Neural cell (in vitro differentiated cells): ENCODE measurements at regions not wholly inside any gene's neighbourhood (a gene's known extent, or its start where the extent isn't known, plus 50 kb on each side); places are given as distances from the start of the nearest gene placed in this dataset.

ENCODE experiments used
- H2AFZ ChIP-seq: fragments of 200-600, 300-800 bp; sonication (generic), shearing (Covaris generic); 2 replicates; pipeline ENCODE4 v1.6.0; 2014; ENCODE audit warnings: low read depth, mild to moderate bottlenecking, antibody characterized with exemption, low read length, moderate library complexity
- H3F3A ChIP-seq: fragments of 200-600 bp; shearing (Covaris generic); 2 replicates; pipeline ENCODE4 v1.6.1; 2016; ENCODE audit warnings: mild to moderate bottlenecking, moderate library complexity, mixed read lengths, antibody characterized with exemption, low read length; ENCODE audit not compliant: insufficient read depth, poor library complexity, severe bottlenecking
- H3K27ac ChIP-seq: fragments of 200-600, 300-800 bp; sonication (generic), shearing (Covaris generic); 2 replicates; pipeline ENCODE4 v1.5.1; 2014; ENCODE audit warnings: mild to moderate bottlenecking, low read length, moderate library complexity
- H3K27me3 ChIP-seq: fragments of 300-800, 200-600 bp; sonication (generic), shearing (Covaris generic); 2 replicates; pipeline ENCODE4 v1.6.0; 2014; ENCODE audit warnings: mild to moderate bottlenecking, low read depth, low read length, moderate library complexity; ENCODE audit not compliant: insufficient read depth
- H3K36me3 ChIP-seq: fragments of 300-800, 200-600 bp; sonication (generic), shearing (Covaris generic); 2 replicates; pipeline ENCODE4 v1.5.1; 2014; ENCODE audit warnings: mild to moderate bottlenecking, antibody characterized with exemption, low read length, moderate library complexity; ENCODE audit not compliant: insufficient read depth
- H3K4me2 ChIP-seq: fragments of 300-800, 200-600 bp; sonication (generic), shearing (Covaris generic); 2 replicates; pipeline ENCODE4 v1.6.0; 2014; ENCODE audit warnings: mild to moderate bottlenecking, low read length
- H3K4me3 ChIP-seq: fragments of 300-800, 200-600 bp; sonication (generic), shearing (Covaris generic); 2 replicates; pipeline ENCODE4 v1.5.1; 2014; ENCODE audit warnings: mild to moderate bottlenecking, low read length, moderate library complexity
- H3K79me2 ChIP-seq: fragments of 200-600 bp; shearing (Covaris generic); replicated peaks from 2 replicates; pipeline ENCODE4 v1.6.0; 2014; ENCODE audit warnings: mild to moderate bottlenecking, low read length, moderate library complexity; ENCODE audit not compliant: insufficient read depth
- H3K9ac ChIP-seq: fragments of 300-800, 200-600 bp; sonication (generic), shearing (Covaris generic); 2 replicates; pipeline ENCODE4 v1.6.1; 2016; ENCODE audit warnings: mild to moderate bottlenecking, low read length, mixed read lengths
- H3K9me2 ChIP-seq: fragments of 200-600 bp; shearing (Covaris generic); 2 replicates; pipeline ENCODE4 v1.6.1; 2016; ENCODE audit warnings: mild to moderate bottlenecking, low read length, mixed read lengths; ENCODE audit not compliant: insufficient read depth
- H3K9me3 ChIP-seq: fragments of 200-600, 300-800 bp; sonication (generic), shearing (Covaris generic); 2 replicates; pipeline ENCODE4 v1.6.1; 2016; ENCODE audit warnings: mild to moderate bottlenecking, mixed run types, low read length, moderate library complexity, mixed read lengths
- H4K20me1 ChIP-seq: fragments of 200-600 bp; shearing (Covaris generic); 2 replicates; pipeline ENCODE4 v1.6.1; 2016; ENCODE audit warnings: mild to moderate bottlenecking, mixed run types; ENCODE audit not compliant: insufficient read depth
- EP300 ChIP-seq: fragments of 450-650 bp; conservative IDR thresholded peaks from 2 replicates; pipeline ENCODE4 v1.6.1; 2014; ENCODE audit warnings: antibody characterized with exemption, mild to moderate bottlenecking, moderate library complexity; ENCODE audit not compliant: poor library complexity, severe bottlenecking
- EZH2 ChIP-seq: fragments of 200-600, 300-800 bp; shearing (Covaris generic), sonication (generic); IDR thresholded peaks from 2 replicates; pipeline ENCODE4 v1.6.1; 2014; ENCODE audit warnings: antibody characterized with exemption, low read length, borderline replicate concordance, mild to moderate bottlenecking; ENCODE audit not compliant: insufficient read depth, poor library complexity, severe bottlenecking
- MXI1 ChIP-seq: fragments of 450-650 bp; conservative IDR thresholded peaks from 2 replicates; pipeline ENCODE4 v1.6.1; 2014; ENCODE audit warnings: antibody characterized with exemption, mild to moderate bottlenecking; ENCODE audit not compliant: poor library complexity, severe bottlenecking
- POLR2AphosphoS5 ChIP-seq: IDR thresholded peaks from 2 replicates; pipeline ENCODE4 v1.6.1; 2012
- RAD21 ChIP-seq: fragments of 450-650 bp; conservative IDR thresholded peaks from 2 replicates; pipeline ENCODE4 v1.6.1; 2014; ENCODE audit warnings: antibody characterized with exemption, mild to moderate bottlenecking, moderate library complexity
- REST ChIP-seq: IDR thresholded peaks from 2 replicates; pipeline ENCODE4 v1.6.1; 2012; ENCODE audit warnings: borderline replicate concordance
- SMC3 ChIP-seq: fragments of 450-650 bp; conservative IDR thresholded peaks from 2 replicates; pipeline ENCODE4 v1.6.1; 2014; ENCODE audit warnings: antibody characterized with exemption, mild to moderate bottlenecking, moderate library complexity; ENCODE audit not compliant: poor library complexity
- TAF1 ChIP-seq: IDR thresholded peaks from 2 replicates; pipeline ENCODE4 v1.6.1; 2012; ENCODE audit warnings: low read depth
- TF ChIP-seq, protein P1 (sequence below): fragments of 450-650 bp; IDR thresholded peaks from 2 replicates; pipeline ENCODE4 v1.5.1; 2014; ENCODE audit warnings: antibody characterized with exemption, mild to moderate bottlenecking, moderate library complexity; ENCODE audit not compliant: poor library complexity, severe bottlenecking

DNA sequence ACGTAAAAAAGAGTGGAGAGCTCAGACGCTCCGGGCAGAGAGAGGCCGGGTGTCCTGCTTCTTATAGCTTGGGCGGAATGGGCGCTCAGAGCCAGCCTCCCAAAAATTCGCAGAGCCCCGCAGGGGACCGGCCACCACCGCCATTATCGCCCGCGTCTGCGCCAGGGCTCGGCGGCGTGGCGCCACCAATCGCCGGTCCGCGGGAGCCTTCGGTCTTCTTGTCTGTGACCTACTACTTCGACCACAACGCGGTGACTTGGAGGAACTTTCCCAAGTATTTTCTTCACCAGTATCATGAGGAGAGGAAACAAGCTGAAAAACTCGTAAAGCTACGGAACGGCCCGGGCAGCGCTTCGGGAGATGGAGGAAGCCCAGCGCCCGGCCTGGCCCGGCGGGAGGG is 1138.1 kb upstream of the CHAC2 start:
- Histone ChIP-seq H4K20me1 (no peaks in the 10 kb centered on the region), H3F3A (no peaks in the 10 kb centered on the region), H3K9me2 (no peaks in the 10 kb centered on the region), H3K27ac (no peak overlapping the region), H2AFZ (no peak overlapping the region), H3K4me3 (no peak overlapping the region), H3K79me2 (no peaks in the 10 kb centered on the region), H3K36me3 (no peaks in the 10 kb centered on the region), H3K9me3 (no peaks in the 10 kb centered on the region), H3K9ac (no peak overlapping the region), H3K4me2 (no peak overlapping the region), H3K27me3 (no peaks in the 10 kb centered on the region)
- no peak for TF ChIP-seq RAD21
- no peak for TF ChIP-seq TAF1
- TF ChIP-seq SMC3: no peak
- TF ChIP-seq EZH2: no peak
- no peak for TF ChIP-seq REST
- TF ChIP-seq POLR2AphosphoS5: no peak
- TF ChIP-seq EP300: no peak
- TF ChIP-seq, protein P1, sequence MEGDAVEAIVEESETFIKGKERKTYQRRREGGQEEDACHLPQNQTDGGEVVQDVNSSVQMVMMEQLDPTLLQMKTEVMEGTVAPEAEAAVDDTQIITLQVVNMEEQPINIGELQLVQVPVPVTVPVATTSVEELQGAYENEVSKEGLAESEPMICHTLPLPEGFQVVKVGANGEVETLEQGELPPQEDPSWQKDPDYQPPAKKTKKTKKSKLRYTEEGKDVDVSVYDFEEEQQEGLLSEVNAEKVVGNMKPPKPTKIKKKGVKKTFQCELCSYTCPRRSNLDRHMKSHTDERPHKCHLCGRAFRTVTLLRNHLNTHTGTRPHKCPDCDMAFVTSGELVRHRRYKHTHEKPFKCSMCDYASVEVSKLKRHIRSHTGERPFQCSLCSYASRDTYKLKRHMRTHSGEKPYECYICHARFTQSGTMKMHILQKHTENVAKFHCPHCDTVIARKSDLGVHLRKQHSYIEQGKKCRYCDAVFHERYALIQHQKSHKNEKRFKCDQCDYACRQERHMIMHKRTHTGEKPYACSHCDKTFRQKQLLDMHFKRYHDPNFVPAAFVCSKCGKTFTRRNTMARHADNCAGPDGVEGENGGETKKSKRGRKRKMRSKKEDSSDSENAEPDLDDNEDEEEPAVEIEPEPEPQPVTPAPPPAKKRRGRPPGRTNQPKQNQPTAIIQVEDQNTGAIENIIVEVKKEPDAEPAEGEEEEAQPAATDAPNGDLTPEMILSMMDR: no peak
- TF ChIP-seq MXI1: no peak

- no peaks in the 10 kb centered on the region for H4K20me1 ChIP-seq
- no peaks in the 10 kb centered on the region for H3K36me3 ChIP-seq
- no peaks in the 10 kb centered on the region for H3F3A ChIP-seq
- no peak overlapping the region for H3K9ac ChIP-seq
- H3K79me2 ChIP-seq: no peaks in the 10 kb centered on the region
- H3K27ac ChIP-seq: no peak overlapping the region
- H3K9me2 ChIP-seq: no peaks in the 10 kb centered on the region
- TF ChIP-seq MXI1: no peak
- TF ChIP-seq EP300: no peak
- no peaks in the 10 kb centered on the region for H3K9me3 ChIP-seq
- H2AFZ ChIP-seq: no peak overlapping the region
- no peak overlapping the region for H3K4me3 ChIP-seq
- H3K27me3 ChIP-seq: no peaks in the 10 kb centered on the region
- no peak overlapping the region for H3K4me2 ChIP-seq
Measured at GRCh38 chr2:52622266-52622665, 1145.3 kb upstream of the CHAC2 start.

GRCh38 chr2:52613064-52613463 is 1154.5 kb upstream of the CHAC2 start:
- Histone ChIP-seq H3K4me3 (no peak overlapping the region), H3F3A (peaks cover 5% of the 10 kb centered on the region)

More at GRCh38 chr2:52613064-52613463, 1154.5 kb upstream of the CHAC2 start:
- Histone ChIP-seq H3K36me3 (no peaks in the 10 kb centered on the region), H4K20me1 (no peaks in the 10 kb centered on the region), H3K9me3 (no peaks in the 10 kb centered on the region), H3K9me2 (no peaks in the 10 kb centered on the region), H3K27me3 (no peaks in the 10 kb centered on the region), H3K4me2 (no peak overlapping the region), H3K27ac (no peak overlapping the region), H2AFZ (no peak overlapping the region), H3K79me2 (no peaks in the 10 kb centered on the region), H3K9ac (no peak overlapping the region)
- TF ChIP-seq EZH2 (no peak), RAD21 (peak; percentile 21), REST (no peak), MXI1 (no peak), TAF1 (no peak), POLR2AphosphoS5 (no peak), EP300 (no peak), SMC3 (no peak)
- TF ChIP-seq, protein P1: peak; percentile 21
